Natural killer cell (primary cell): ENCODE measurements at regions not wholly inside any gene's neighbourhood (a gene's known extent, or its start where the extent isn't known, plus 50 kb on each side); places are given as distances from the start of the nearest gene placed in this dataset.
A peak's percentile ranks its signal among the peaks of the same experiment; 100 is the strongest.

Experiments used
- ATAC-seq, 3 donors: fragments of 150-1000 bp in 2 of 3; fragments of 200-7000 bp in 1 of 3; cut with Tn5 transposase; 1 replicate in 1 of 3; 2 replicates in 2 of 3; pipeline ENCODE4 v1.10.0; 2021; ENCODE audit warnings: mild to moderate bottlenecking in 2 of 3, moderate library complexity in 2 of 3
- DNase-seq, 2 donors: peaks; one replicate each; pipeline versions ENCODE4 v3.0.0 to v3.0.0-alpha.2; 2013 to 2021; ENCODE audit warnings: mixed read lengths in 1 of 2
- H3K27ac ChIP-seq: one replicate; pipeline ENCODE4 v1.5.1; 2013; ENCODE audit warnings: mild to moderate bottlenecking, low read length
- H3K27me3 ChIP-seq: one replicate; pipeline ENCODE4 v1.6.1; 2013; ENCODE audit warnings: low read length; ENCODE audit not compliant: control insufficient read depth, insufficient read depth
- H3K36me3 ChIP-seq: one replicate; pipeline ENCODE4 v1.6.1; 2013; ENCODE audit warnings: low read length; ENCODE audit not compliant: control insufficient read depth, insufficient read depth
- H3K4me1 ChIP-seq: one replicate; pipeline ENCODE4 v1.6.1; 2013; ENCODE audit warnings: low read length; ENCODE audit not compliant: control insufficient read depth, insufficient read depth
- H3K4me3 ChIP-seq: one replicate; pipeline ENCODE4 v1.5.1; 2013; ENCODE audit warnings: low read length
- H3K9me3 ChIP-seq: one replicate; pipeline ENCODE4 v1.6.1; 2013; ENCODE audit warnings: low read length; ENCODE audit not compliant: control insufficient read depth, insufficient read depth
- H3K27ac Mint-ChIP-seq, 2 donors: one replicate each; pipeline ENCODE4 v1.8.0; 2022; ENCODE audit warnings: mild to moderate bottlenecking in 2 of 2, mixed read lengths in 2 of 2, moderate library complexity in 1 of 2
- H3K27me3 Mint-ChIP-seq, 2 donors: one replicate each; pipeline ENCODE4 v1.8.0; 2022; ENCODE audit warnings: low read depth in 2 of 2, mixed read lengths in 2 of 2
- H3K36me3 Mint-ChIP-seq: one replicate; pipeline ENCODE4 v1.8.0; 2022; ENCODE audit warnings: mixed read lengths
- H3K4me1 Mint-ChIP-seq, 2 donors: one replicate each; pipeline ENCODE4 v1.8.0; 2022; ENCODE audit warnings: mixed read lengths in 2 of 2
- H3K4me3 Mint-ChIP-seq: one replicate; pipeline ENCODE4 v1.8.0; 2022; ENCODE audit warnings: mild to moderate bottlenecking, moderate library complexity, mixed read lengths
- H3K9me3 Mint-ChIP-seq, 2 donors: one replicate each; pipeline ENCODE4 v1.8.0; 2022; ENCODE audit warnings: mixed read lengths in 2 of 2
- WGBS: methylation state at CpG from one replicate; pipeline ENCODE4 v1.1.7; 2013; ENCODE audit warnings: missing lambda C conversion rate; ENCODE audit not compliant: insufficient coverage; 5-methylcytosine and 5-hydroxymethylcytosine counted together
- intact Hi-C: fragments of 100-400 bp; cut with micrococcal nuclease; formaldehyde crosslinking; loops from one replicate; pipeline ENCODE4 v1.14.2; 2022
- TF ChIP-seq, protein P1 (sequence below): fragments of 200-600 bp; IDR thresholded peaks from one replicate; pipeline ENCODE4 v1.8.0; 2022; ENCODE audit warnings: antibody characterized with exemption

DNA sequence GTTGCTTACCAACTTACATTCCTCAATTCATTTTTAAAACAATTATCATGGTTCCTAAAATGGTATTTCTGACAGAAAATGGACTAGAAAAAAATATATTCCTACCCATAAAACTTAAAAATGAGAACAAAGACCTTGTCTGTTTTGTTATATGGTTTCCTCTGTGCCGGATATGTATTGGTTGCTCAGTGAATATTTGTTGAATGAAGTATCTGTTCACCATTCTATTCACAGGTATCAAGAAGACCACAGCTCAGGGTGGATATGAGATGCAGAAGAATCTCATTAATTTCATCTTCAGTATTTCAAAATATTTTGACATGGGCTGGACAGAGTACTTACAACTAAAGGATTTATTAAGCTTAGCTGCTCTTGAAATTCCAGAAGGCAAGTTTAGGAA, 58.1 kb downstream of the TUSC7 start:
- no peak overlapping the region for H3K27ac ChIP-seq
- no peaks in the 10 kb centered on the region for H3K27me3 Mint-ChIP-seq
- H3K4me1 ChIP-seq, result no peaks in the 10 kb centered on the region
- no peak for DNase-seq
- peaks cover 0 to 5% of the 10 kb centered on the region in 2 donors for H3K9me3 Mint-ChIP-seq
- TF ChIP-seq, protein P1, sequence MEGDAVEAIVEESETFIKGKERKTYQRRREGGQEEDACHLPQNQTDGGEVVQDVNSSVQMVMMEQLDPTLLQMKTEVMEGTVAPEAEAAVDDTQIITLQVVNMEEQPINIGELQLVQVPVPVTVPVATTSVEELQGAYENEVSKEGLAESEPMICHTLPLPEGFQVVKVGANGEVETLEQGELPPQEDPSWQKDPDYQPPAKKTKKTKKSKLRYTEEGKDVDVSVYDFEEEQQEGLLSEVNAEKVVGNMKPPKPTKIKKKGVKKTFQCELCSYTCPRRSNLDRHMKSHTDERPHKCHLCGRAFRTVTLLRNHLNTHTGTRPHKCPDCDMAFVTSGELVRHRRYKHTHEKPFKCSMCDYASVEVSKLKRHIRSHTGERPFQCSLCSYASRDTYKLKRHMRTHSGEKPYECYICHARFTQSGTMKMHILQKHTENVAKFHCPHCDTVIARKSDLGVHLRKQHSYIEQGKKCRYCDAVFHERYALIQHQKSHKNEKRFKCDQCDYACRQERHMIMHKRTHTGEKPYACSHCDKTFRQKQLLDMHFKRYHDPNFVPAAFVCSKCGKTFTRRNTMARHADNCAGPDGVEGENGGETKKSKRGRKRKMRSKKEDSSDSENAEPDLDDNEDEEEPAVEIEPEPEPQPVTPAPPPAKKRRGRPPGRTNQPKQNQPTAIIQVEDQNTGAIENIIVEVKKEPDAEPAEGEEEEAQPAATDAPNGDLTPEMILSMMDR, result no peak
- H3K36me3 Mint-ChIP-seq, result no peaks in the 10 kb centered on the region
- ATAC-seq, result no peak
- intact Hi-C loops, result no loop called here
- no peak overlapping the region for H3K4me3 ChIP-seq
- H3K36me3 ChIP-seq, result no peaks in the 10 kb centered on the region
- H3K27me3 ChIP-seq, result no peaks in the 10 kb centered on the region
- no peak overlapping the region for H3K27ac Mint-ChIP-seq
- no peaks in the 10 kb centered on the region for H3K9me3 ChIP-seq
- WGBS, result no CpG with 5 or more reads among the region's 1 CpG
- no peaks in the 10 kb centered on the region for H3K4me1 Mint-ChIP-seq
- no peak overlapping the region for H3K4me3 Mint-ChIP-seq

DNA sequence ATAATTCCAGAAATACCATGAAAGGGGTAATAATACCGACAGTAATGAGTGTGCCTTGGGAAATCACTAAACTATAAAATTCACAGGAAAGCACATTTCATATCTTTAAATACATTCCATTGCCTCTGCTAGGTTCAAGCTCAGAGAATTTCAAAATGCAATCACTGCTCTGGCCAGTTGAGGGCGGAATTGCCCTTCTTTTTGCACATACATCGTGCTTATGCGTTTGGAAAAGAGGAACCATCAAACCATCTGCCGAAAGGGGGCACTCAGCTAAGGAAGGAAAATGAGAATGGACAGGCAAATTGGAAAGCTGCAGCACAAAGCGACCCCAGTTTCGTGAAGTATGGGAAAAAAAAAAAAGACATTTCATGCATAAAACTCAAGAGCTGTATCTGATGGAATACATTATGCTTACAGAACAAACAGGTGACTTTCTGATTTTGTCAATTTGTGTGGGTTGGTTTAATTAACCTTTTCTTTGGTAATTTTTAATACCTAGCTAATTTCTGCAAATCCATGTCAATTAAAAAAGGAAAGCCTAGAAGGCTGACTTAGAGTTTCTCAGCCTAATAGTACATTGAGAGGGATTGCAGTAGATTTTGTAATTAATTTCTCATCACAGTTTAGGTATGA, 61.4 kb downstream of the TUSC7 start:
- H3K27me3 ChIP-seq, result no peaks in the 10 kb centered on the region
- intact Hi-C loops, result no loop called here
- no peak overlapping the region for H3K4me3 ChIP-seq
- Mint-ChIP-seq H3K4me3 (no peak overlapping the region), H3K27ac (no peak overlapping the region), H3K36me3 (no peaks in the 10 kb centered on the region), H3K27me3 (no peaks in the 10 kb centered on the region), H3K9me3 (peaks cover 0 to 5% of the 10 kb centered on the region in 2 donors), H3K4me1 (no peaks in the 10 kb centered on the region)
- H3K4me1 ChIP-seq, result no peaks in the 10 kb centered on the region
- ATAC-seq (no peak), DNase-seq (peak in 1 of 2 donors; percentile 30)
- WGBS, result 0% methylated on average over 7 of the region's 7 CpGs
- TF ChIP-seq, protein P1, result no peak
- H3K36me3 ChIP-seq, result no peaks in the 10 kb centered on the region
- no peaks in the 10 kb centered on the region for H3K9me3 ChIP-seq
- H3K27ac ChIP-seq, result no peak overlapping the region

DNA sequence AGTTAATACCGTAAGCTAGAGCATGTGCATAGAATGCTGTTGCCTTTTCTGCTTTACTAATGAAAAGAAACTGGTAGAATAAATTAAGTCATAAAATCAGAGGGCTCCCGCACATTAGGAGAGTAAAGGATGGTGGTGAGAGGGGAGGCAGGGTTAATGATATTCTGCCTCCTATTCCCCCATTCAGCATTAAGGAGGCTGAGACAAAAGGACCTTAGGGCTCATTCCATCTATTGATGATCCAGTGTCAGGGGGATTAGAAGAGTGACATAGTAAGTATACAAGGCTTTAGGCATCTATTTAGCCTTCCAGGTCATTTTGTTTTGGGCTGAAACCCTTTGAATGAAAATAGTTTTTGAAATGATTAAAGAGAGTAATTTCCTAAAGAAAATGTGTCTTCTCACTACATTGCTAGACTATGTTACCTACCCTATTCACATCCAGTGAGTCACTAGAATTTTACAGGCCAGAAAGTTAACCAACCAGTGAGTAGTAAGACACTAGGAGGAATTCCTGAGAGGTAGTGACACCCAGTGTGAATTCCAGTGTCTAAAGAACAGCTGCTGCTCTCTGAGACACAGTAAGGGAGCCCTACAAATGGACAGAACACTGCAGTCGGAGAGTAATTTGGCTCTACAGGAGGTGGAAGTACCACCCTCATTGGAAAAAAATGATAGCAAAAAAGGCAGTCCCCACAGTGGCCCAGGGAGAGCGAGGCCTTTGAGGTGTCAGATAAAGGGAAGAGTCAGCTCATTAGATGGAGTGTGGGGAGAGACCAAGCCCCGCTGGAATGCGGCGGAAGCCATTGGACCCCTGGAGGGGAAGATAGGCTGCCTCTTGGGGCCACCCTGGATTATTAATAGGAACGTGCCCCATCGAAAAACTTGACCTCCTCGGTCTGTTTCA, 67.6 kb downstream of the TUSC7 start:
- H3K36me3 ChIP-seq, result no peaks in the 10 kb centered on the region
- intact Hi-C loops, result no loop called here
- Mint-ChIP-seq H3K9me3 (no peaks in the 10 kb centered on the region), H3K36me3 (no peaks in the 10 kb centered on the region), H3K4me1 (no peaks in the 10 kb centered on the region), H3K4me3 (no peak overlapping the region), H3K27ac (no peak overlapping the region), H3K27me3 (no peaks in the 10 kb centered on the region)
- H3K9me3 ChIP-seq, result no peaks in the 10 kb centered on the region
- no peaks in the 10 kb centered on the region for H3K4me1 ChIP-seq
- ATAC-seq, result no peak
- no peak overlapping the region for H3K4me3 ChIP-seq
- no peak for DNase-seq
- no peaks in the 10 kb centered on the region for H3K27me3 ChIP-seq
- WGBS, result 86% methylated on average over 10 of the region's 10 CpGs
- H3K27ac ChIP-seq, result no peak overlapping the region
- TF ChIP-seq, protein P1, result no peak
